ENCODE measurements at regions not wholly inside any gene's neighbourhood (a gene's known extent, or its start where the extent isn't known, plus 50 kb on each side); places are given as distances from the start of the nearest gene placed in this dataset.

DNA sequence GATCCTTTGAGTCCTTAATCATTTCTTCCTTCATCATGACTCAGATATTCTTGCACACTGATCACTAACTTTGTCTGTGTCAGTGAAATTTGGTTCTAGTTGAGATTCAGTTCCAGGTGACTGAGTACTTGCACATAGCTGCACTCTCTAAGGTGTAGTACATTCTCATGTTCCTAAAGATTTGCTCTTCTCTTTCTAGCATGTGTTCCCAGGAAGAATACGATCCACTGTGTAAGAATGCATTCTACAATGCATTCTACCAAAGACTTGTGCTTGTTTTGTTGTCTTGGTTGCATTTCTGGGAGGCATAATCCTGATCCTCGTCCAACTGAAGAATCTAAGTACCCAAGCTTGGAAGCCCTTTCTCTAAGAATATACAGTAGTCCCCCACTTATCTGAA lies 104.3 kb upstream of the CDC42BPA start:
- no peak for TF ChIP-seq POLR2A (IDR thresholded peaks at IDR 0.05)
- TF ChIP-seq, protein P1, sequence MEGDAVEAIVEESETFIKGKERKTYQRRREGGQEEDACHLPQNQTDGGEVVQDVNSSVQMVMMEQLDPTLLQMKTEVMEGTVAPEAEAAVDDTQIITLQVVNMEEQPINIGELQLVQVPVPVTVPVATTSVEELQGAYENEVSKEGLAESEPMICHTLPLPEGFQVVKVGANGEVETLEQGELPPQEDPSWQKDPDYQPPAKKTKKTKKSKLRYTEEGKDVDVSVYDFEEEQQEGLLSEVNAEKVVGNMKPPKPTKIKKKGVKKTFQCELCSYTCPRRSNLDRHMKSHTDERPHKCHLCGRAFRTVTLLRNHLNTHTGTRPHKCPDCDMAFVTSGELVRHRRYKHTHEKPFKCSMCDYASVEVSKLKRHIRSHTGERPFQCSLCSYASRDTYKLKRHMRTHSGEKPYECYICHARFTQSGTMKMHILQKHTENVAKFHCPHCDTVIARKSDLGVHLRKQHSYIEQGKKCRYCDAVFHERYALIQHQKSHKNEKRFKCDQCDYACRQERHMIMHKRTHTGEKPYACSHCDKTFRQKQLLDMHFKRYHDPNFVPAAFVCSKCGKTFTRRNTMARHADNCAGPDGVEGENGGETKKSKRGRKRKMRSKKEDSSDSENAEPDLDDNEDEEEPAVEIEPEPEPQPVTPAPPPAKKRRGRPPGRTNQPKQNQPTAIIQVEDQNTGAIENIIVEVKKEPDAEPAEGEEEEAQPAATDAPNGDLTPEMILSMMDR (IDR thresholded peaks at IDR 0.05) = no peak

Measured in tibial nerve (tissue), 3 donors.